ENCODE measurements at regions not wholly inside any gene's neighbourhood (a gene's known extent, or its start where the extent isn't known, plus 50 kb on each side); places are given as distances from the start of the nearest gene placed in this dataset.

DNA sequence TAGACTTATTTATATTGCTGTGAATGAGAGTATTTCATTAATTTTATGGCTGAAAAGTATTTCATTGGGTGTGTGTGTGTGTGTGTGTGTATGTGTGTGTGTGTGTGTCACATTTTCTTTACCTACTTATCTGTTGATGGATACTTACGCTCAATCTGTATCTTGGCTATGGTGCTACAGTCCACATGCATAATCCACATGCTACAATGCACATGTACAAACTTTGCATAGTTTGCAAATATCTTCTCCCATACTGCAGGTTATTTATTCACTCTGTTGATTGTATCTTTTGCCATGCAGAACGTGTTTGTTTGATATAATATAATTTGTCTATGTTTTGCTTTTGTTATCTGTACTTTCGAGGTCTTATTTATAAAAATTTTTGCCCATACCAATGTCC, 167.8 kb downstream of the RAB28 start:
- DNase-seq (ENCODE audit: extremely low read depth in 1 of 2, low read depth in 1 of 2) = no peak

DNA sequence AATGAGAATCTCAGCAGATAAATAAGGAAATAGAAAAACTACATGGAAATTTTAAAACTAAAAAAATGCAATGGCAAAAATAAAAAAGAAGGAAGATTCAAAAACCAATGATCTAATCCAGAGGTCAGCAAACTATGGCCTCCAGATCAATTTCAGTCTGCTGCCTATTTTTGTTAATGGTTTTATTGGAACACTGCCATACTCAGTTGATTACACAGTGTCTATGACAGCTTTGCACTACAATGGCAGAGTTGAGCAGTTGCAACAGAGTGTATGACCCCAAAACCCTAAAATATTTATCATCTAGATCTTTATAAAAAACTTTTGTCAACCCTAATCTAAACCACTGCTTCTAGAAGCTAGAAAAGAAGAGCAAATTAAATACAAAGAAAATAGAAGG, 170.3 kb downstream of the RAB28 start:
- DNase-seq (ENCODE audit: extremely low read depth in 1 of 2, low read depth in 1 of 2) = no peak

DNA sequence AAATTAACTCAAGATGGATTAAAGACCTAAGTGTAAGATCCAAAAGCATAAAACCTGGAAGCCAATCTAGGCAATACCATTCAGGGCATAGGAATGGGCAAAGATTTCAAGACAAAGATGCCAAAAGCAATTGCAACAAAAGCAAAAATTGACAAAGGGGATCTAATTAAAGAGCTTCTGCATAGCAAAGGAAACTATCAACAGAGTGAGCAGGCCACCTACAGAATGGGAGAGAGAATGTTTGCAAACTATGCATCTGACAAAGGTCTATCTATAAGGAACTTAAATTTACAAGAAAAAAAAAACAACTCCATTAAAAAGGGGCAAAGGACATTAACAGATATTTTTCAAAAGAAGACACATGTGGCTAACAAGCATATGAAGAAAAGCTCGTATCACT, 171.9 kb downstream of the RAB28 start:
- DNase-seq (ENCODE audit: extremely low read depth in 1 of 2, low read depth in 1 of 2) = no peak

DNA sequence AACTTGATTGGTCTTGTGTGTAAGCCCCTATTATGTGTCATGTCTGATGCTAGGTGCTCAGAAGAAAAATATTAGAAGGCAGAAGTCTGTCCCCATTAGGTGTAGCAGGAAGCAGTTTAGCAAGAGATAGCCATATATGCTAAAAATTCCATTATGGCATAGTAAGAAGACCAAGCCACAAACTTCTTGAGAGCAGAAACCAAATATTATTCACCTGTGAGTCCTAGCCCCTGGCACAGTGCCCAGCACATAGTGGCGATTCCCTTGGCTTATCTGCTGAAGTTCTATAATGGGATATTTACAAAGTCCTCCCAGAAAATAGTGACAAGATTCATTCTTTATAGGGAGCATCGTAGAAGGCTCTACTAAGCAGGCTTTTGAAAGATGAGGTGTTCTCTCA, 174.4 kb downstream of the RAB28 start:
- no peak for DNase-seq (ENCODE audit: extremely low read depth in 1 of 2, low read depth in 1 of 2)

DNA sequence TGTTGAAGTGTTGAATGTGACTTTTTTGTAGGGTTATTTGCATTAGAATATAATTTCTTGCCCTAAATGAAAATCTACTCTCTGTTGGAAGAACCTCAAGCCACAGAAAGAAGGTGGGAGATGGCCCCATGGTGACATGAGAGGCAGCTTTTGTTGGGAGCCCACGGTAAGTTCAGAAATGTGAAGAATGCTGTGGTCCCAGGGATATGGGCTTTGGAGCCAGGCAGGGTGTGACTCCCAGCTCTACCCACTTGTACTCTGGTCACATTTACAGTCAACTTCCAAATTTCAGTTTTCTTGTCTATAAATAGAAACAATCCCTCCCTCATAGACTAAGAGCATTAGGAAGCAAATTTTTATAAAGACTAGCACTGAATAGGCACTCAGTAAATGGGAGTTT, 177.8 kb downstream of the RAB28 start:
- no peak for DNase-seq (ENCODE audit: extremely low read depth in 1 of 2, low read depth in 1 of 2)

DNA sequence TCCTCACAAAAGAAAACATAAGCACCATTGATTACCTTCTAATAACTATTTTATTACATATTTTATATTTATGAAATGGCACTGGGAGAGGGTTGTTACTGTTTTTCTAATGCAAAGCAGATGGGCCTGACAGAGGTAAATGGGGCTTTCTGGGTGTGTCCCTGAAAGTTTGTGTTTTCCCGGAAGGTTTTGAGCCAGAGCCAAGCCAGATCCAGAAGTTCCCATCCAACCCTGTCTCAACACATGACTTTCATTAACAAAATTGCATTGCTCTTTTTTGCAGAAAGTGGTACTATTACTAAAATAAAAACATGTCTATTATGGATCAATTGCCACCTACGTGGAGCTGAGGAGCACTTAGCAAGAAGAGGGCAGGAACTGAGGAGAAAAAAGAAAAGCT, 181.3 kb downstream of the RAB28 start:
- DNase-seq (ENCODE audit: extremely low read depth in 1 of 2, low read depth in 1 of 2) = no peak

DNA sequence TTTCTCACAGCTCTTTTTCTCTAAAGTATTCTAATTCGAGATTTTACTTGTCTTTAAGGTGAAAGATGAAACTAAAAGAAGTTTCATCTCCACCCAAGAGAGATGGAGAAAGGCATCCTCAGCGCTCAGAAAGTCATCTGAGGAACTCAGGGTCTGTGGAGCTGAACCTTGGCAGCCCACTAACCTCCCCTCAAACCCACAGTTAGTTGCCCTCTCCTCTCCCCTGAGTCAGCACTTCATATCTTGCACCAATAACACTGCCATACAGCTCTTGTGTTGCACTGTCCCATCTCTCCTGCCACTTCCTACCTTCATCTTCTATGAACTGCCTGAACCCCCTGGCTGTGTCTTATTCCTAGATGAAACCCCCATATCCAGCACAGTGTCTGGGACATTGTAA, 184.8 kb downstream of the RAB28 start:
- DNase-seq (ENCODE audit: extremely low read depth in 1 of 2, low read depth in 1 of 2) = no peak

DNA sequence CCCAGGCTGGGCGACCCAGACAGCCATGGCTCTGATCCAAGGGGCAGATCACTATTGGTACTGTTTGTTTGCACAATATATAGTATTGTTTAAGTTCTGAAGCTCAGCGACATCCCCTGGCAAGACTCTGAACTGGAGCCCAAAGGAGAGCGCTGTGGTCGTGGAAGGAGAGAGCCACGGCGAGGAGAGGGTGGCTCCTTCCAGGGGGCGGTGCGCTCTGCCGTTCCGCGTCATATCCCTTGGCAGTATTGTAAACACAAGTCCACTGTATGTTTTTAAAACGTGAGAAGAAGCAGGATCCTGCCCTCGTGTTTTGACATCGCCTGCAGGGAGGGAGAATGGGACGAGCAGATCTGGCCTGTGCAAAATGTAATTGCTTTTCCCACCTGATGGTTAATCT, 185.5 kb downstream of the RAB28 start:
- DNase-seq (ENCODE audit: extremely low read depth in 1 of 2, low read depth in 1 of 2) = no peak

DNA sequence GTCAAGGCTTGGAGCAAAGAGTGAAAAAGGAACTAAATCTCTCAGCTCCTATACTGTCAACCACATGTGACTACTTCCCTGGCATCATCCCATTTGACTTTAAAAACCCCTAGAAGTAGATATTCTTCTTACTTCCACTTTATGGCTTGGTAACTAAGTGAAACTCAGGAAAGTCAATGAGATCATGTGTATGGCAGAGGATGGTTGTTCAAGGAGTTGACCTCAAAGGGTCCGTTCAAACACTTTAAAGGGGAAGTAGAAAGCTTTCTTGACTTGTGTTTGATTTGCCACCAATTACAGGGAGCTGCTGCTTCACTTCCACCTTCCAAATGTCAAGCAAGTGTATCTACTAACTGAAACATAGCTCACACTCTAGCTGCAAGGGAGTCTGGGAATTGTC, 187.2 kb downstream of the RAB28 start:
- no peak for DNase-seq (ENCODE audit: extremely low read depth in 1 of 2, low read depth in 1 of 2)

DNA sequence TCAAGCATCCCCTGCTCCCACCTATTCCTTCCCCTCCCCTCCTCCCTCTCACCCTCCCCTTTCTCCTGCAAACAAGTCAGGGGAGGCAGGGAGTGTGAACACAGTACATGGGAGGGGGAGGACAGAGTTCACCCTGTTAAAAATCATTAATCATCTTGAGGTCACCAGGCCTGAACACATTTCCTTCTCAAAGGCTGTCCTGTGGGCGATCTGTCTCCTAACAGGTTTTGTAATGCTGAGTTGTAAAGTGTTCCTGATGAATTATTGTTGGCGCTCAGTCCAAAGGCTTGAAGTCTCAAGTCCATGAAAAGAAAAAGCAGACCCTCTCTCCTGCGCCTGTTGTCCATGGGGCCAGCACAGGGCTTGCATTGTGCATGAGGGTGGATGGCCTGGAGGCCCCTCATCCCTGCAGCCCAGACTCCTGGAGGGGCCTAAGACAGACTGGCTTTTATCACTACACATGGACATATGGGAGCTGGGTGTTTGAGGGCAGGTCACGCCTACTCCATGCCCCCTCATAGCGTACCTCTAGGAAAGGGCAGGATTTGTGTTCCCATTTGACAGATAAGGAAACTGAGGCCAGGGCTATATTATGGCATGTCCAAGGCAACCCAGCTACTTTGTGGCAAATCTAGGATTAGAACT, 189.1 kb downstream of the RAB28 start:
- no peak for DNase-seq (ENCODE audit: extremely low read depth in 1 of 2, low read depth in 1 of 2)

DNA sequence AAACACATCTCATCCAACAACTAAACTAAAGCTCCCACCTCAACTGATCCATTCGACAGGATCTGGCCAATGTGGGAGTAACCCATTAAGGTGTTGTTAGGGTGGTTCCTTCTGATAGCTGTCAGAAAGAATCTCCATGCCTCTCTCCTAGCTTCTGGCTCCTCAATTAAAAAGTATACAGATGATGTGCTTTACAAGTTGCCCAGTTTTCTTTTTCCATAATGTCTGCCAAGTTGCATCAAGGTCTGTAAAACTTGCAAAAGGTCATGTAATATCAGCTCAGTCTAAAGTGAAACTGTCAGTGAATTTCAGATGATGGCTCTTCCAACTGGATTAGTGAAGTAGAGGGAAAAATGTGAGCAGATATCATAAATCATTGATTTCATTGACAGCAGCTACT, 191.8 kb downstream of the RAB28 start:
- DNase-seq (ENCODE audit: extremely low read depth in 1 of 2, low read depth in 1 of 2) = no peak

DNA sequence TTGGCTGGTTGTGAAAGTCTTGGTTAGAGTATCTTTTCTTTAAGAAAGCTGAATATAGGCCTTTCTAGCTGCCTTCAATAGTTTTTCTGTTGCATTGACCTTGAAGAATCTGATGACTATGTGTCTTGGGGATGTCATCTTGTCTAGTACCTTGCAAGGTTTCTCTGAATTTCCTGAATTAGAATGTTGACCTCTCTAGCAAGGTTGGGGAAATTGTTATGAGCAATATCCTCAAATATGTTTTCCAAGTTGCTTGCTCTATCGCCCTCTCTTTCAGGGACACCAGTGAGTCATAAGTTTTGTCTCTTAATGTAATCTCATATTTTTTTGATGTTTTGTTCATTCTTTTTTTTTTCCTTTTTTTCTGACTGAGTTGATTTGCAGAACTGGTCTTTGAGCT, 194.7 kb downstream of the RAB28 start:
- DNase-seq (ENCODE audit: extremely low read depth in 1 of 2, low read depth in 1 of 2) = no peak

DNA sequence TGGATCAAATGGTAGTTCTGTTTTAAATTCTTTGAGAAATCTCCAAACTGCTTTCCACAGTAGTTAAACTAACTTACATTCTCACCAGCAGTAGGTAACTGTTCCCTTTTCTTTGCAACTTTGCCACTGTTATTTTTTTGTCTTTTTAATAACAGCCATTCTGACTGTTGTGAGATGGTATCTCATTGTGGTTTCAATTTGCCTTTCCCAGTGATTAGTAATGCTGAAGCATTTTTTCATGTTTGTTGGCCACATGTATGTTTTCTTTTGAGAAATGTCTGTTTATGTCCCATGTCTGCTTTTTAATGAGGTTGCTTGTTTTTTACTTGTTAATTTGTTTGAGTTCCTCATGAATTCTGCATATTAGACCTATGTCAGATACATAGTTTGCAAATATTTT, 198.8 kb downstream of the RAB28 start:
- no peak for DNase-seq (ENCODE audit: extremely low read depth in 1 of 2, low read depth in 1 of 2)

DNA sequence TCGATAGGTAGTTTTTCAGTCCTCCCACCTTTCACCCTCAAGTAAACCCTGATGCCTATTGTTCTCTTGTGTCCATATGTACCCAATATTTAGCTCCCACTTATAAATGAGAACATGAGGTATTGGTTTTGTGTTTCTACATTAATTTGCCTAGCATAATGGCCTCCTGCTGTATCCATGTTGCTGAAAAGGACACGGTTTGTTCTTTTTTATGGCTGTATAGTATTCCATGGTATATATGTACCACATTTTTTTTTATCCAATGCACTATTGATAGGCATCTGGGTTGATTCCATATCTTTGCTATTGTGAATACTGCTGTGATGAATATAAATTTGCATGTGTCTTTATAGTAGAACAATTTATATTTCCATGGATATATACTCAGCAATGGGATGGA, 199.2 kb downstream of the RAB28 start:
- DNase-seq (ENCODE audit: extremely low read depth in 1 of 2, low read depth in 1 of 2) = no peak

DNA sequence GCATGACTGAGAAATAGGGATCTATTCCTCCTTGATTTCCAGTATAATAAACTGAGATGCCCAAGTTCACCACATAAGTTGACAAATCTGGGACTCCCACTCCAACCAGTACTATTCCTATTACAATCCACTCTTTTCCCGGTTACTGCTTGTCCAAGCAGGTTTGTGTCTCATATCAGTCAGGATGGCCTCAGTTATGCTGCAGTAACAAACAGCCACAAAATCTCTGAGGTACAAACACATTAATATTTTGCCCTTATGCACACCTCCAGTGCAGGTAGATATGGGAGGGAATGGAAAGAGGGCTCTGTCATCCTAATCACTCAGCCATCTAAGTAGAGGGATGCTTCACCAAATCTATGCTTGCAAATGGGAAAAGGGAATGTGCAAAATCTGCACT, 207.8 kb downstream of the RAB28 start:
- no peak for DNase-seq (ENCODE audit: extremely low read depth in 1 of 2, low read depth in 1 of 2)

DNA sequence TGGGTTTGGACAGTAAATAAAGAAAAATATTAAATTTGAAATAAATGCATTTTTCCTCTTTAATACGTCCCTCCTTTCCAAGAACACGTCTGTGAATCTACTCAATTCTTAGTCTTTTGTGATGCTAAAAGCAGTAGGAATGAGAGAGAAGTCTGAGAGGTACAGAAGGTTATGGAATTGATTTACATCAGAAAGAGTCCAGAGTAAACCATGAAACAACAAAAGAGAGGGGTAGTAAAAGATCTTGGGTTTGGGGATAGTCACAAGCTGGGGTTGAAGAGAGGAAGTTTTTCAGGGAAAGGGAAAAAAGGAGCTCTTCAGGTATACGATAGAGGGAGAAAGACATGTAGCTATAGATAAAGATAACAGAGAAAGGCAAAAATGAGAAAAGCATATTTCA, 215.4 kb downstream of the RAB28 start:
- no peak for DNase-seq (ENCODE audit: extremely low read depth in 1 of 2, low read depth in 1 of 2)

DNA sequence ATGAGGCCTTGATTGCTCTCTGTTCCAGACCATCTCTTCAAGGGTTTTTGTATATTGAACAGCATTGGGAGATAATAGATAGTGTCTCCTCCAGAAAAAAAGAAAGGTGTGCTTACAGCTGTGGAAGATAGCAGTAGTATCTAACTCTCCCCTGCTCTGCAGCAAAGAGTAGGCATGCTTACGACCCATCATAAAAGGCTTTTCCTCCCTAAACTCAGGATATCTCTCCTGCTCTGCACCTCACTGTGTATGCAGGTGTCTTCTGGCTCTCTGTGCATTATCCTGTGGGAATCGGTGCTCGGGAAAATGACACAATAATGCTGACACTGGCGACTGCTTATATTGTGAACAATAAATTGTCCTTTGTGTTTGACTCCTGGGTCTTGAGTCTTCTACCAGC, 216.0 kb downstream of the RAB28 start:
- DNase-seq (ENCODE audit: extremely low read depth in 1 of 2, low read depth in 1 of 2) = no peak

DNA sequence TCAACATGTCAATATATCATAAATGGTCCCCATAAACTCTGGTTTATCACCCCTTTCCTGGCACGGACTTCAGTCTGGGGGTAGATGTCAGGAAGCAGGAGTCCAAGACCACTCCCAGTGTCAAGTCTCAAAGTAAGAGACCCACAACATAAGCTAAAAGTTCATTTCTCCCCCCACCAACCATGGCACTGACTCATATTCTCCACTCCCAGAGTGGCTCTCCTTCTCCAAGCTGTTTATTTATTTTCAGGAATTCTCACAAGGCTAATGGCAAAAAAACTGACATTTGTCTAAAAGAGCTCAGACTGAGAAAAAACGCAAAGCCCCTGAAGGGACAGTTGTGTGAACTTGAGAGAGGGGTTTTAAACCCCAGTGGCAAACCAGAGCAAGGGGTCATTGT, 217.0 kb downstream of the RAB28 start:
- no peak for DNase-seq (ENCODE audit: extremely low read depth in 1 of 2, low read depth in 1 of 2)

DNA sequence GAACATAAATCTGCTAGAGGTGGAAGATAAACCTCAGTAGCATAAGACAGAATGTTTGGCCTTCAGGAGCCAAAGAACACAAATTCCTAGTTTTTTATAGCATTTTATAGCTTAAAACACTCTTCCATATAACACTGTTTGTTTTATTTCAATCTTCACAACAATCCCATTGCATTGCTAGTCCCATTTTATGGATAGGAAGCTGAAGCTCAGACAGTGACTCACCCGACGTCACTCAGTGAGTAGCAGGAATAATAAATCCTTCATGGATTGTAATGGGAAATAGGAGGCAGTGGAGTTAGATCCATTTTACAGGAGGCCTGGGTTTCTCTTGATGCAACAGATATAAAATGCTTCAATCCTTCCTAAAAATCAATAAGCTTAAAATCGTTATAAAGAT, 217.5 kb downstream of the RAB28 start:
- no peak for DNase-seq (ENCODE audit: extremely low read depth in 1 of 2, low read depth in 1 of 2)

DNA sequence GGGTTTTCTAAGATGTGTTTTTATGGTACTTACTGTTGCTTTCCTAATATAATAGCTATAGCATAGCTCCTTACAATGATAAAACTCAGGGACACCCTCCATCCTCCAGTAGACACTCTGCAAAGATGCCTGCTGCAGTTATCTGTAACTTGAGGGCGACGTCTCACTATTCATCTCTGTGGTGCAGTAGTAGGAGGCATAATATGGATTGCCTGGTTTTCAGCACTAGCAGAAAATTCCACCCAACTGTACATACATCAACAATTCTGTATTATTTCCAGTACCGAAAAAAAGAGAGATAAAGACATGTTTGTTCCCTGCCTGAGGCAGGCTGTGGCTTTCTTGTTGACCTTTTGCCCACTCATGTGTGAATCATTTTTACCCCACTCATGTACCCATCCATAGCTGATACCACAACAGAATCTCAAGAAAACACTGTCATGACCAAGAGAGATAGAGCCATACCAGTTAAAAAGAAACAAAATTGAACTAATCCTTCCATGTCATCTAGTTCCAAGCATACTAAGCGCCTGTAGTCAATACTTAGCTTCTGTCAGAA, 220.1 kb downstream of the RAB28 start:
- no peak for DNase-seq (ENCODE audit: extremely low read depth in 1 of 2, low read depth in 1 of 2)

DNA sequence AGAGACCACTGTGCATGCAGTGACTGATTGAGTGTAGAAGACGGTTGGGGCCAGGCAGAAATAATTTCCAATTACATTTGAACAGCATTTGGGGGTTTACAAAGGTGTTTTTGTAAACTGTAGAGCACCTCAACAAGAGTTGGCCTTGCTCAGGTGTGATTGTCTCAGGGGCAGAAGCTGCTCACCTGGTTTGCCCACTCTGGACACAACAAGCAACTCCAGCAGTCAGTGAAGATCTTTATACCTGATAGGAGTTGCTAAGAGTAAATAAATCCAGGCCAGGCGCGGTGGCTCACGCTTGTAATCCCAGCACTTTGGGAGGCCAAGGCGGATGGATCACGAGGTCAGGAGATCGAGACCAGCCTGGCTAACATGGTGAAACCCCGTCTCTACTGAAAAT, 221.3 kb downstream of the RAB28 start:
- no peak for DNase-seq (ENCODE audit: extremely low read depth in 1 of 2, low read depth in 1 of 2)

DNA sequence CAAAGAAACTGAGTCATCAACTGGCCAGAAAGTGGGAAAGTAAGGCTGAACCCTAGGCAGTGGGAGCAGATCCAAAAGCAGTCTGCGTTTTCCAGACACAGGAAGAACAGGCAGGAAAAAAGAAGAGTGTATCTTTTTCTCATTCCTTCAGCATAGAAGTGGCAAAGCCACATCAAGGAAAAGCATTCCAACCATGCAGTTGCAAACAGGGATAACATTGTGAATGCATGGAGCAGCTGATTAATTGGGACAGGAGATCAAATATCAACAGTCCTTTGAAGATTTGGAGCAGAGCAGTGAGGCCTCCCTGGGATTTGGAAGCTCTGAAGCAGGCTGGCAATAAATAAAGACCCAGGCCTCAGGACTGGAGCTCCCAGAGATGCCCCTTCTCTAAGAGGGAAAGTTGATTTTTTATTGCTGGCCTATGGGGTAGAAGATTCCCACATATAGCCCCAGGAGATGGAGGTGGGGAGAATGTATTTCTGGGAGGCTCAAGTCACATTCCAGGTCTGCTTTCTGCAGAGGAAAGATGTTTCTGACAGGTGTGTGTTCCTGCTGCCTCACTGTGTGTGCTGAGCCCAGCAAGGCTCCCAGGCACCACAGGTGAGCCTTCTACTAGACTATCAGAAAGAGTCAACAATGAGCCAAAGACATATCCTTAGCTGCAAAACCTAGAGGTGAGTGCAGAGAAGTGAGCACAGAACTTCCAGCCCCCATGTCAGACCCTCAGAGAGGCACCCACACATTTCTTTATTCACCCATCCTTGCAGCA, 222.5 kb downstream of the RAB28 start:
- DNase-seq (ENCODE audit: extremely low read depth in 1 of 2, low read depth in 1 of 2) = no peak

DNA sequence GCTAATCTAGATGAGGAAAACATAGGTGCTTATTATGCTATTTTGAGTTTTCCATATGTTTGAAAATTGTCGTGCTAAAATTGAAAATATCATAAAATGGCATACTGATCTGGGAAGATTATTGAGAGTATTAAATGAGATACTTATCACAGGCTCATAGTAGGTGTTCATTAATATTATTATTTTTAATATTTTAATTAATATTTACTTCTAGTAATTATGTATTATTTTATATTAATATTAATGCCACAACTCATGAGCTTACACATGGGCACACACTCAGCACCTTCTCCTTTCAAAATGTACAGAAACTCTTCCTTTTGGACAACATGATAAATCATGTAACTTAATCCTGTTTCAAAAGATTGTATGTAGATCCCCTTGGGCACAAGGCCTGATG, 223.6 kb downstream of the RAB28 start:
- no peak for DNase-seq (ENCODE audit: extremely low read depth in 1 of 2, low read depth in 1 of 2)
